ENCODE measurements at regions not wholly inside any gene's neighbourhood (a gene's known extent, or its start where the extent isn't known, plus 50 kb on each side); places are given as distances from the start of the nearest gene placed in this dataset.
"Not testable (repeated sequence)": the region's sequence is repeated elsewhere in the genome, so short reads cannot be mapped to it uniquely, and the experiment has no call there.

DNA sequence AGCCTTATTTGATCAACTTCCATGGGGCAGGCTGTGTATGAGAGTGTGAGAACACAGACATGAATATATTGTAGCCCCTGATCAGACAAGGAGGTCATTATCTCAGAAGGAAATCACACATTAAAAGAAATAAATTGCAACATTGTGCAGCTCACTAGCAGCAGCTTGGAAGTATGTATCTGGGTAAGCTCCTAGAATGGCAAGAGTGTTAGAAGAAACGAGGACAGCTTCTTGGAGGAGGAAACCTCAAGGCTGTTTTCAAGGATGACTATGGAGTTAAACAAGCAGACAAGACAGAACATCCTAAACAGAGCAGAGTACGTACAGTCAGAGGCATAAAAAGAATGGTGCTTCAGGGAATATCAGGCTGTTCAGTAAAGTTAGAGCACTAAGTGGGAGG lies 511.0 kb downstream of the SLCO4C1 start:
- no peak overlapping the region for H3K4me3 ChIP-seq (ENCODE audit: low read depth, low read length)
- FAIRE-seq (no peak), DNase-seq (ENCODE audit: low read depth) (no peak)
- no peaks in the 10 kb centered on the region for H3K36me3 ChIP-seq (ENCODE audit: control insufficient read depth, insufficient read depth, low read length)
- no peaks in the 10 kb centered on the region for H3K27me3 ChIP-seq (ENCODE audit: control insufficient read depth, insufficient read depth, low read length)
- TF ChIP-seq, protein P1, sequence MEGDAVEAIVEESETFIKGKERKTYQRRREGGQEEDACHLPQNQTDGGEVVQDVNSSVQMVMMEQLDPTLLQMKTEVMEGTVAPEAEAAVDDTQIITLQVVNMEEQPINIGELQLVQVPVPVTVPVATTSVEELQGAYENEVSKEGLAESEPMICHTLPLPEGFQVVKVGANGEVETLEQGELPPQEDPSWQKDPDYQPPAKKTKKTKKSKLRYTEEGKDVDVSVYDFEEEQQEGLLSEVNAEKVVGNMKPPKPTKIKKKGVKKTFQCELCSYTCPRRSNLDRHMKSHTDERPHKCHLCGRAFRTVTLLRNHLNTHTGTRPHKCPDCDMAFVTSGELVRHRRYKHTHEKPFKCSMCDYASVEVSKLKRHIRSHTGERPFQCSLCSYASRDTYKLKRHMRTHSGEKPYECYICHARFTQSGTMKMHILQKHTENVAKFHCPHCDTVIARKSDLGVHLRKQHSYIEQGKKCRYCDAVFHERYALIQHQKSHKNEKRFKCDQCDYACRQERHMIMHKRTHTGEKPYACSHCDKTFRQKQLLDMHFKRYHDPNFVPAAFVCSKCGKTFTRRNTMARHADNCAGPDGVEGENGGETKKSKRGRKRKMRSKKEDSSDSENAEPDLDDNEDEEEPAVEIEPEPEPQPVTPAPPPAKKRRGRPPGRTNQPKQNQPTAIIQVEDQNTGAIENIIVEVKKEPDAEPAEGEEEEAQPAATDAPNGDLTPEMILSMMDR (IDR thresholded peaks at IDR 0.05; ENCODE audit: insufficient read depth, low read length, severe bottlenecking): no peak

DNA sequence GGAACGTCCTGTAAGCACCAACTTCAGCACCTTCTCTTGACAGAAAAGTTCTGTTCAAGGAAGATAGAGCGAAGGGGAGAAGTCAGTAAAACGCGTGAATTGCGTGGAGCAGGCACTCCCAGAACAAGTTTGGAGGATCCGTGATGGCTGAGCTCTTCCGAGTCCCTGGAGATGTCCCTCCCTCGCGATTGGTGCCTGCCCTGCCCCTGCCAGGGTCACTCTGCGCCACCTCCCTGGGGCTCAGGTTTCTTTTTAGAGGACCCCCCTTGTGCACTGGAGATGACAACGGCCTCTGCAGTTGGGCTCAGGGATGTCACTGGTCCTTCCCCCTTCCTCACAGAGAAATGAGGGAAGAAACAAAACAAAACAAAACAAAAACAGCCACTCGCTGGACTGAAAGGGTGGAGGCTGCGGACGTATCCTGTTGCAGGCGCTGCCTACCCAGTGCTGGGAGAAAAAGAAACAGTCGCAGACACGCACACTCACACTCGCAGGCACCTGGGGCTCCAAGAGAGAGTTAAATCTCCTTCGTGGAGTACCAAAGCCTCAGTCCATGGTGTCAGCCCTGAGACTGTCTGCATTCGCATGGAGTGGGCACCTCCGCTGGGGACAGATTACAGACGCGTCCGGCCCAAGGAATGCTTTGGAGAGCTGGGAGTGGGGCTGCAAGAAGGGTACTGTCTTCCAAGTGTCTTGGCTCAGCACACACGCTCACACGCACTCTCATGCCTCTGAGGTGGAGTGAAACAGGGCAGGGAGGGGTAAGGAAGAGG lies 512.7 kb downstream of the SLCO4C1 start:
- no peak for FAIRE-seq
- Histone ChIP-seq H3K4me3 (ENCODE audit: low read depth, low read length) (peak overlapping the region; percentile 5), H3K27me3 (ENCODE audit: control insufficient read depth, insufficient read depth, low read length) (no peaks in the 10 kb centered on the region), H3K36me3 (ENCODE audit: control insufficient read depth, insufficient read depth, low read length) (no peaks in the 10 kb centered on the region)
- no peak for DNase-seq (ENCODE audit: low read depth)
- TF ChIP-seq, protein P1 (IDR thresholded peaks at IDR 0.05; ENCODE audit: insufficient read depth, low read length, severe bottlenecking): no peak

DNA sequence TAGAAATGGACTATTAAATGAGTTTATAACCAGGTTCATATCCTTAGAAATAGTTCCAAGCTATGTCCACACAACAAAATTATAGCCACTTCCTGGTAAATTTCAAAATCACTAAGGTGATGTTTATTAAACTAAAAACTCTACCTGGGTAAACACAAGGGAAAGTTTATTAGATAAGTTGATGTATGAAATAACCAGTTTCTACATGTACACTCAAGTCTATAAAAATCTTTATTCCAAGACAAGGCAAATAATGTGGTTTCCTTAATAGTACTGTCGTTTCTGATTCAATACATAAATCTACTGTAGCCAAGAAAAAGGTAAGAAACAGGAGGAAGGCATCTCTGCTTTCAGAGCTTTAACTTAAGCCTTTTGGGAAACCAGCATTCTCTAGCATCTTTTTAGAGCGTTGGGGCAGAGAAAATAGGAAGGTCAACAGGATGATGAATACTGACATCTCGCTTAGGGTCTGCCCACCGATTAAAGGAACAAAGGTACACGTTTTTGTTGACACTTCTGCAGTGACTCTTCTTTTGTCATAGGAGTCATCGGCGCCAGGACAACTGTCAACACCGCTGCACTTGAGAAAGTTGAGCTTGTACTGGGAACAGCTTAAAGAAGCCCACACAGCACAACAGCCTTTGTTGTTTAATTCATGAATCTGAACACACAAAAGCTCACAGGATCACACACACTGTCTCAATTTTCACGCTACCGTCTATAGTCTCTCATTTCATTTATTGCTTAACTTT lies 513.6 kb downstream of the SLCO4C1 start:
- H3K36me3 ChIP-seq (ENCODE audit: control insufficient read depth, insufficient read depth, low read length): no peaks in the 10 kb centered on the region
- DNase-seq (ENCODE audit: low read depth) (no peak), FAIRE-seq (no peak)
- TF ChIP-seq, protein P1 (IDR thresholded peaks at IDR 0.05; ENCODE audit: insufficient read depth, low read length, severe bottlenecking): no peak
- H3K4me3 ChIP-seq (ENCODE audit: low read depth, low read length): no peak overlapping the region
- H3K27me3 ChIP-seq (ENCODE audit: control insufficient read depth, insufficient read depth, low read length): no peaks in the 10 kb centered on the region

DNA sequence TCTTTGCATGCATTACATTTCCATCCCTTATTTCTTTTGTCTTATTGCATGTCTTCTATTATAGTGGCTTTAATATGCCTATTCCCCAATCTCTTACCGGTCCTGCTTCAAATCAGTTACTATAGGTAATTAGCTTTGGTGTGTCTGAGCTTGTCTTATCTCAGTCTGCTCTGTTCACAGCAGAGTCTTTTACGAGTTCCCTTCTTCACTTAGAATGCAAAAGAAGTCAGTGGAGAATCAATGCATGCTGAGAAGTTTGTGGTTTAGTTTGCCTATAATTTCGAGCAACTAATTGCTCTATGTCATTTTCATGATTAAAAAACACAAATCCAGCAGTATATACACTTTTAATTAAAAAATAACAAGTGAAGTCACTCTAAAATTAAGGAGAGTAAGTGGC lies 545.0 kb downstream of the SLCO4C1 start:
- TF ChIP-seq, protein P1 (IDR thresholded peaks at IDR 0.05; ENCODE audit: insufficient read depth, low read length, severe bottlenecking): no peak
- Histone ChIP-seq H3K27me3 (ENCODE audit: control insufficient read depth, insufficient read depth, low read length) (no peaks in the 10 kb centered on the region), H3K4me3 (ENCODE audit: low read depth, low read length) (no peak overlapping the region), H3K36me3 (ENCODE audit: control insufficient read depth, insufficient read depth, low read length) (no peaks in the 10 kb centered on the region)
- DNase-seq (ENCODE audit: low read depth): no peak
- no peak for FAIRE-seq

DNA sequence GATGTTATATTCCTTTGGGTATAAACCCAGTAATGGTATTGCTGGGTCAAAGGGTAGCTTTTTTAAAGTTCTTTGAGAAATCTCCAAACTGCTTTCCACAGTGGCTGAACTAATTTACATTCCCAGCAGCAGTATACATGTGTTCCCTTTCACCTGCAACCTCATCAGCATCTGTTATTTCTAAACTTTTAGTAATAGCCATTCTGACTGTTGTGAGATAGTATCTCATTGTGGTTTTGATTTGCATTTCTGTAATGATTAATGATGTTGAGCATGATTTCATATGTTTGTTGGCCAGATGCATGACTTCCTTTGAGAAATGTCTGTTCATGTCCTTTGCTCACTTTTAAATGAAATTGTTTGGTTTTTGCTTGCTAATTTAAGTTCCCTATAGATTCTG lies 553.1 kb downstream of the SLCO4C1 start:
- not testable (repeated sequence) for DNase-seq (ENCODE audit: low read depth); FAIRE-seq; H3K4me3 ChIP-seq (ENCODE audit: low read depth, low read length); H3K27me3 ChIP-seq (ENCODE audit: control insufficient read depth, insufficient read depth, low read length); H3K36me3 ChIP-seq (ENCODE audit: control insufficient read depth, insufficient read depth, low read length)

DNA sequence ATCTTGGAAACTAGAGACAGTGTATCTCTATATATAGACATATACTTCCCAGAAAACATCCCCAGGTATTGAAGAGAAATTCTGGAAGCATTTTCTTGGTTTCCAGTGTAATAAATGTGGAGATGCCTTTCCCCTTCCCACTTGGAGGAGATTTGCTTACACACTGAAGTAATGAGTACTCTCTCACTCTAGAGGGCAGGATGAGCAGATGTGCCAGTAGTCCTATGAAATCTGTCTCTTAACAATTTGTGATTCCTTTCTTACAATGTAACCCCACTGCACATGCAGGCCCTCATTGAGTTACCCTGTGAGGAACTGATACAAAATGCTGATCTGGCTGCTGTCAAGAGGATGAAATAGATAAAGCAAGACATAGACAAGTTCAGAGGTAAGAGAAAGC lies 567.2 kb downstream of the SLCO4C1 start:
- no peaks in the 10 kb centered on the region for H3K27me3 ChIP-seq (ENCODE audit: control insufficient read depth, insufficient read depth, low read length)
- no peaks in the 10 kb centered on the region for H3K36me3 ChIP-seq (ENCODE audit: control insufficient read depth, insufficient read depth, low read length)
- FAIRE-seq (no peak), DNase-seq (ENCODE audit: low read depth) (peak; percentile 13)
- H3K4me3 ChIP-seq (ENCODE audit: low read depth, low read length): no peak overlapping the region
- TF ChIP-seq, protein P1 (IDR thresholded peaks at IDR 0.05; ENCODE audit: insufficient read depth, low read length, severe bottlenecking): peak; percentile 15

Data from bronchial epithelial cell (primary cell).